Skin of body (tissue), 1 donor: ENCODE measurements at regions not wholly inside any gene's neighbourhood (a gene's known extent, or its start where the extent isn't known, plus 50 kb on each side); places are given as distances from the start of the nearest gene placed in this dataset.
"Not testable (repeated sequence)": the region's sequence is repeated elsewhere in the genome, so short reads cannot be mapped to it uniquely, and the experiment has no call there.

Source experiments
- DNase-seq: peaks from one replicate; lab custom pipeline; 2025; lab: John Stamatoyannopoulos, UW

DNA sequence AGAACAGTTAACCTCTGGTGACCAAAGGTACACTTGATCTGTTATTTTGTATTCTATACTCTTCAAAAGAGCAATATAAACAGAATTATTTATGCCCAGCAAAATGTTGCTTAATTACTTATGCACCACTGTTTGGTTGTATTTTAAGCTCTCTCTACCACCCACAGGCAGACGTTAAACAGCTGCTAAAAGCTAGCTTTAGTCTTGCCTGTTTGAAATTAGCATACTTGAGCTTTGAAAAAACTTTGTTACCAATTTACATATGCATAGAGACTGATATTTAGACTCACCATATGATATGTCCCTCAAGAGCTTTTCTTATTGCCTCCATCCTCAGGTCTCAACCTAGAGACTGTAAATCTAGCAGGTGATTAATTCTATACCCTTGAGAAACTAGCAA lies 426.9 kb downstream of the NR4A2 start:
- no peak for DNase-seq

DNA sequence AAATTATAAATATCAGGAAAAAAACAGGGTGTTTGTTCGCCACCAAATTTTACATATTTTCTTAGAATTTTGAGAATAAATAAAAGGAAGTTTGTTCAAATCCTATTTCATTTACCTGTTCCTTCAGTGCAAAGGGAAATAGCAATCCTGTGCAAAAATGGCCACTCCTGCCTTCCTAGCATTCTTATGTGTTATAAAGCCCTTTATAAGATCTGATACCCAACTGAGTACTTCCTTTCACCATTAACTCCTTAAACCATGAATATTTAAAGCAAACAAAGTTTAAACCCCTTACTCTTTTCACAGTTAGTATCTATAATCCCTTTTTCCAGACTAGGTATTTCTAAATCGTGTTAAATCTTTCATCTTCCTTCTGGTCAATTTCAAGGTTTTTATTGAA lies 427.8 kb downstream of the NR4A2 start:
- DNase-seq, result no peak

DNA sequence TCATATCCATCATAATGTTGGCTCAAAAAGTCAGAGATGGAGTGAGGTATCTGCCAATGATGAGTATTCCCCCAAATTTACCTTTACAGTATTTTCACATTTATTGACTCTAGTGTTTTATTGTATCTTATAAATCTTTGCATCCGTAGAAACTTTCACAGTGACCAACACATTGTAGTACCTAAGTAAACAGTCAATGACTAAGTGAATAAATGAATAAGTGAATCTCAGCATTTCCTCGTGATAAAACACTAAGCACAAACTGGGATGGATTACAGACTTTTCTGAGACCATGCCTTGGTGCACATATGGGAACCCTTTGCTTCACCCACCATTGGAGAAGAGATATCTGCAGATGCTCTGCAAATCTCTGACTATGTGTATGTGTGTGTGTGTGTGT lies 429.9 kb downstream of the NR4A2 start:
- no peak for DNase-seq

DNA sequence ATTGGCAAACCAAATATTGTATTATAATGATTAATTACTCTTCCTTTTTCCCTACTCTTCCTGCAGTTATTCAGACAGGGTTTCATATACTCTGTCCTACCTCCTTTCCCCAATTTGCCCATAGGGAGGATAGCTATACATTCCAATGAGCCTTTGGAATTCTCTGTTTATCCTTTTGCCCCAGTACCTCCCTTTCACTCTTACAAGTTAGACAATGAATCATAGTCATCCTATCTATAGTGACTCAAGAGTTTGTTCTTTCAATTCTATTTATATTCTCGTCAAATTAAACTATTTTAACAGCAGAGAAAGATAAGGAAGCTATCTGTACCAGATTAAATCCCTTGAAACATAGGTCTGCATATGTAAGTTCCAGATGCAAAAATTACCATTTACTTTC lies 437.5 kb downstream of the NR4A2 start:
- DNase-seq, result no peak

DNA sequence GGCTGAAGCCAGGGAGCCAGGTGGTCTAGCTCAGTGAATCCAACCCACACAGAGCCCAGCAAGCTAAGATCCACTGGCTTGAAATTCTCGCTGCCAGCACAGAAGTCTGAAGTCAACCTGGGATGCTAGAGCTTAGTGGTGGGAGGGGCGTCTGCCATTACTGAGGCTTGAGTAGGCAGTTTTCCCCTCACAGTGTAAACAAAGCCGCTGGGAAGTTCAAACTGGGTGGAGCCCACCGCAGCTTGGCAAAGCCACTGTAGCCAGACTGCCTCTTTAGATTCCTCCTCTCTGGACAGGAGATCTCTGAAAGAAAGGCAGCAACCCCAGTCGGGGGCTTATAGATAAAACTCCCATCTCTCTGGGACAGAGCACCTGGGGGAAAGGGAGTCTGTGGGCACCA lies 452.1 kb downstream of the NR4A2 start:
- not testable (repeated sequence) for DNase-seq

DNA sequence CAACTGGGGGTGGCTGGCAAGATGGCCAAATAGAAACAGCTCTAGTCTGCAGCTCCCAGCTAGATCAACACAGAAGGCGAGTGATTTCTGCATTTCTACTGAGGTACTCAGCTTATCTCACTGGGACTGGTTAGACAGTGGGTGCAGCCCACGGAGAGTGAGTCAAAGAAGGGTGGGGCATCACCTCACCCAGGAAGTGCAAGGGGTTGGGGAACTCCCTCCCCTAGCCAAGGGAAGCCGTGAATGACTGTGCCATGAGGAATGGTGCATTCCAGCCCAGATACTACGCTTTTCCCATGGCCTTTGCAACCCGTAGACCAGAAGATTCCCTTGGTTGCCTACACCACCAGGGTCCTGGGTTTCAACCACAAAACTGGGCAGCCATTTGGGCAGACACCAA lies 452.6 kb downstream of the NR4A2 start:
- DNase-seq, result not testable (repeated sequence)

DNA sequence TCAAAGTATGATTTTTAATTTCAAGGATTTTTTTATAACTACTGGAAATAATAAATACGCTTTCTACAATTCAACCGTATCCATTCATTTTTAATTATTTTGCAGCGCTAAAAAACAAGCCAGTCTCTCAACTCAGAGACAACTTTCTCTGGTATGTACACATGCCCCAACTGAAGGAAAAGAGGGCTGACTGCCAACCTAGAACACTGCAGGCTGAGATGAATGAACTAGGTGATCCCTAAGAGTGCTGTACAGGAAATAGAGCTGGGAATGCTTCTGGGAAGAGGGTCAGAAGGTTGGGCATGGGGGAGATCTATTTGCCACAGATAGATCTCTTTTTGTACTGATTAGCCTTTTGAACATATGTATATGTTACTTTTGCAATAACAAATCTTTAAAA lies 460.1 kb downstream of the NR4A2 start:
- no peak for DNase-seq

DNA sequence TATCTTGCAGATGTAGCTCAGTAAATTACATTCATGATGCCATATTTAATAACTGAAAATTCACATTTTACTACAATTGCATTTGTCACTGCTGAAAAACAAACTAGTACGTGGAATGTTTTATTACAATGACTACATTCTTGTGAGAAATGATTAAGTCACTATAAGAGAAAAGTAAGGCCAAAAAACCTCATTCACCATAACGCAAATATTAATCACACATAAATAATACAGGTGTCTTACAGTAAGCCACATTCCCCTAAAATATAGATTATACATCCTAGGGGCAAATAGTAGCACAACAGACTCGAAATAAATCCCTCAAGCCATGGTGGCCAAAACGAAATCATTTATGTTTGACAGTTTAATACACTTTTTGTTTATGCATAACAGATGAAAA lies 460.6 kb downstream of the NR4A2 start:
- no peak for DNase-seq

DNA sequence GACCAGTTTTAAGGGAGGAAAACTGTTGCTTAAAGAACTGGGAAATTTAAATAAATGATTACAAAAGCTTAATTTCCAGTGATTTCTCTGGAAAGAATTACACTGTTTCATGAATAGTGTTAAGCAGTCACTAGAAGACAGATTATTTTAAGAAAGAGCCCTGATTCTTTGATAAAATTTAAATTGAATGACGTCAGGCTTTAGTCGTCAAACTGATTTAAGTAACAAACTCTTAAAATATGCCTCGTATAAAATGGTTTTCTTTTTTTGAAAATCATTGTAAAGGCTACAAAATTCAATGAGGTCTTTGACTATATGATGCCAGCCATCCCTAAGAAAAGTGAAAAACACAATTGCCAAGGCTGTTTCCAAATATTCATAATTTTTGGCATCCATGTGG lies 465.0 kb downstream of the NR4A2 start:
- no peak for DNase-seq

DNA sequence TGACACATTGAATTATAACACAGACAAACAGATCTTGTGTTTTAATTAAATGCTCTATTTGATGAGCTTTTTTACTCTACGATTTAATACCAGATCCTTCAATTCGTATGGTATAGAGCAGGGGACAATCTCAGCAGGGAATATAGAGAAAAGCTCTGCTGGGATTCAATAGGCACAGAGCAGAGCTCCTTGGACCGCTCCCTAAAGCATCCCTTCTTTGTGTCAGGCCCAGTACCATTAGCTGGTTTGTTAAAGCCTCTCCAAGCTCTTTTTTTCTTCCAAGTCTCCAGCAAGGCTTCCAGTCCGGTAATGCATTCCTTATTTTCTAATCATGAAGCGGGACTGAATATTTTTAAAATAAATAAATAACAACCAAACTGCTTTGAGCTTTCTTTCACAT lies 466.0 kb downstream of the NR4A2 start:
- DNase-seq, result no peak

DNA sequence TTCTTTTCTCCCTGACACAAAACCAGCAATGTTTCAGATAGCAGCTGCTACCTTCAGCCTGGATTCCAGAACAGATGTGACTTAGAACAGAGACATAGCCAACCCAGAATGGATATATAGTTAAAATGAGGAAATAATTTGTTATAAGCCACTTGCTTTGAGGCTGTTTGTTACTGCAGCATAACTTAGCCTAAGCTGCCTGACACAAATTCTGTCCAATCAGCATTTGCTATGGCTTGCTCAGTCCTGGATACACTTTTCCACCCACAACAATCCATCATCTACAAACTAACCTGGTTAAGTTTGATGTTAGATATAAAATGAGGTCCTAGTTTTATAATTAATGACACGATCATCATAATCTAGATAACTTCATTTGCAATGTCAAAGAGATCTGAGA lies 480.4 kb downstream of the NR4A2 start:
- DNase-seq, result no peak

DNA sequence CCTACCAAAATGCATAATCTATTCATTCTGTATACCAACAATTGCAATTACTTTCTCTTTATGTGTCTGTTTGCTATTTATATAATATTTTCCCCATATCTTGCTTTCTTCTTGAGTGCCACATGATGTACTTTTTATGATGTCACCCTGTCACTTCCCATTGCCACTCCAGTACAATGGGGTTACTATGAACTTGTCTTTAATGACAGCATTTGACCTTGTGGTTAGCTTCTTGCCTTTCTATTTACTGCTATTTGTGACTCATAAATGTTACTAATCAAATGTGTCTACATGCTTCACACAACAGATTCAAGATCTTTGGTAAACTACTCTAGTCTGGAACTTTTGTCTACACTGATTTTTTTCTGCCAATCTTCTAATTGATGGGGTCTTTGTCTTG lies 486.3 kb downstream of the NR4A2 start:
- no peak for DNase-seq

DNA sequence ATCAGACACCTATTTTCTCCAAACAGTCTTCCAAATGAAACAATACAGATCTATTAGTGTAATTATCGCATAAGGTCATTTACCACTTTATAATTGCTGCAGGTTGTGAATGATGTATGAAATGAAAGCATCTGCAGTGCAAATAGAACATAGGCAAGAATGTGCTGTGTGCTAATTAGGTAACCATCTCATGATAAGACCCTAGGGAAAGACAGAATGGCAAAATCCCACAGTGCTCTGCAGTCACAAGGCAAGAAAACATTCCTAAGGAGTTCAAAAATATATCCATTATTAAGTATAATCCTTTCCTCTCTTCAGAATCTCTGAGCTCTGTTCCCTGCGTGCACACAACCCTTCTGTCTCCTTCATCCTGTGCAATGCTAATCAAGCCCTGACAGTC lies 488.1 kb downstream of the NR4A2 start:
- no peak for DNase-seq

DNA sequence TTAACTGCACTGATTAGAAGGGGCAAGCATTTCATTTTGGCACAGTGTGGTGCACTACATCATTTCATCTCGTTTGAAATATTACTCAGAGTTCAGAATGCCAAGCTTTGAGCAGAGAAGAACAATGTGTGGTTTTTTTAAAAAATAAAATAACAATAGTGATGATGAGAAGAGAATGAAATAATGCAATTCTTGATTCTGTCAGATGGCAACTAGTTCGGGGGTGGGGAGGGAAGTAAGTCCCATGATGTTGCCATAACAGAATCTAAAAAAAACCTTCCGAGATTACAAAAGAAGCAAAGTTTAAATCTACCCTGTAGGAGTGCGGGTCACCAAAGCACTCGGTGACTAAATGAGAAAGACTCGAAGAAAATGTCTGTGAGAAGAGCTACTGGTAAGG lies 490.4 kb downstream of the NR4A2 start:
- DNase-seq, result peak; percentile 12

DNA sequence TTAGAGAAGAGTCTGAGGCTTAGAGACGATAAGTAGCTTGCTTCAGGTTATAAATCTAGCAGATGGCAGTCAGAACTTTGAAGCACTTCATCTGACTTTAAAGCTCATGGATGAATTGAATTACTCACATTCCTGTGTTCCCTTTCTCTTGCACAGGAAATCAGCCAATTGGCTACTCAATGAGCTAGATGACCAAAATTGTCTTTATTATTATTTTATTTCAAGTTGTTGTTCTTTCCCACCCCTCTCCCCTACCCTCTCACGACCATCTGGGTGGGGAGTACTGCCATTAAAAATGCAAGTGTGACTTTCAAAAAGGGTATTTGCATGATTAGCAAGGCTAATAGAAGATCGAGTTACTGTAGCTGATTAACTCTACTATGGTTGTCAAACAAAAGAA lies 491.1 kb downstream of the NR4A2 start:
- DNase-seq, result no peak

DNA sequence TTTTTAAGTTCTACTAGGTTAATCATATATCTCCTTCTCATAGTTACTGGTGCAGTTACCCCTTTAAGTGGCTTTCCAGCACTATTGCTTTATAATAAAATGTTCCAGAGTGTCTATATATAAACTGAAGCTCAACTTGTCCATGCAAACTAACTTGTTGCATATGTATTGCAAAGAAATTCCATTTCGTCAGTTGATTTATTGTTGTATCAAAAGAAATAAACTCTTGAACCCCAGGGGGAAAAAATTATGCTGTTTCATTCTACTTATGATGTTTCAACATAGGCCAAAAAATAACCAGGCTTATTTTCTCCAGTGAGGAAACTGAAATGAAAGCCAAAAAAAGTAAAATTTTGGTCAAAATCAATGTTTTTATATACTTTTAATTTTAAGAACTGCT lies 491.9 kb downstream of the NR4A2 start:
- DNase-seq, result peak; percentile 65

DNA sequence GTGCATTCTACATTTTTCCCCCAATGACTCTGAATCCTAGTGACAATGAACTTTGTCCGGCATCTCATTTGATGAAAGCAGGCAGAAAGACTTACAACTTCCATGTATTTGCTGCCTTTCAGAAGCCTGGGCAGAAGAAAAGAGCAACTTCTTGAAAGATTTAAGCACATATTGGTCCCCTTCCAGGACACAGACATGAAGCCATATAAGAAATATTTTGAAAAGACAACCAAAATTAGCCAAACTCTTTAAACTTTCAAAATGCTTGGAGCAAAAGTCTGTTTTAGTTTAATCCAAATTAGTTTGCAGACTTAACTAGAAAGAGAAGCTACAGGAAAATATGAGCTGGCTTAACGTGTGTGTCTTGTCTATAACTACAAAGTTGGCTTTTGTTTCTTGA lies 492.5 kb downstream of the NR4A2 start:
- DNase-seq, result peak; percentile 77

DNA sequence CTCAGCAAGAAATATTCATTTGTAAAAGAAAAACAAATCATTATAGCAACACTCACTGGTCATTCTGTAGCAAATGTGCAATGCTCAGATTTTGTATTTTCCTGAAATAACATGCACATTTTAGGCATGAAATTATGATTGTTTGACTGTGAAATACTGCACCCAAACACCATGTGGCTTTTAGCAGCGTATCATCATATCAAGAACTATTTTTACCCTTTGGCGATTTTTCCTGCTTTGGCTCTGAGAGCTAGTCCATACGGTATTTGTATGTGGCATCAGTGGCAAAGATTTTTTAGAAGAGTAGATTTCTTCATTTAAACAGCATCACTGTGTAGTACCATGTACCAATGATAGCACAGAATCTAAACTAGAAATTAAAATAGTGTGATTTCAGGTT lies 493.1 kb downstream of the NR4A2 start:
- DNase-seq, result no peak

DNA sequence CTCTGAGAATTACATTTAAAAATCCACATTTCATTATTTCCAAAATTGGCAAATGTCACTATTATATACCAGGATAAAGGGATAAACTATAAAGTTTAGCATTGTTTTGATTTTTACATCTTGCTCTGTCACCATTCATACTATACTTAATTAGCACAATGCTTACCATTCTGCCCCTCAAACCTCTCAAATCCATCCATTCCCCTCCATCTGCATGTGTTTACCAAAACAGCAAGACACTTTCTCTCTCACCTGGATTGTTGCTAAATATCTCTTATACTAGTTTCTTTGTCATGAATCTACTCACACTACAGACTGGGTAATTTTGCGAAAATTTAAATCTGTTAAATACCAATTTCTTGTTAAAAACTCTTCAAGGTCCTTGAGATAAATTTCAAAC lies 496.1 kb downstream of the NR4A2 start:
- DNase-seq, result no peak

DNA sequence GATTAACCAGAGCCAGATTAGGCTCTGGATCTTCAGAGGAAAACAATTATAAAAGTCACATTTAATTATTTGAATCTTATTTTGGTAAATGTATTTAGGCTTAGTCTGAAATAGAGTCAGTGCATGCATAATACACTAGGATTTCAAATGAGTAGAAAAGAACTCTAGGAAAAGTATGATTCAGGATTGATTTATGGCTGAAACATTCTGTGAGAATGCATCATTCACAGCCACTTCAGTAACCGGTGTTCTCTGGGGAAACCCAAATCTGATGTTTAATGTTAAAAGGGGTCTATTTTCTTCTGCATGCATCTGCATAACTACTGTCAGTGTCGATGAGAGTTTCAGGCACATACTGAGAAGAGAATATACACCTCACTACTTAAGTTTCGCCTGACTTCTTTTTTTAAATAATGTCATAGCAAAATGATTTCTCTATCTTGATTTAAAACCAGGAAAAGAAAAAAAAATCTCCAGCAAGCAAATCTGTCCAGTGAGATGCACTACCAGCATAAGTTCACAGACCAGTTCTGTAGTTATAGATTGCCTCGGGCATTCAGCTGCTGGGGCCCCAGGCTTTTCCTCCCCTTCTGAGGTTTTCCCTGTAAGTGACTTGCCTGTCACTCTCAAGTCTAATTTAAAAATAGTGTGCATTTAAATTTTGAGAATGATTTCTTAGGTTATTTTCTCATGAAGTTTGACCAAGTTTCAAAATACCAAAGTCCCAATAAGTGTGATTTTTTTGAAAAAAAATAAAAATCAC lies 501.5 kb downstream of the NR4A2 start:
- DNase-seq, result no peak

DNA sequence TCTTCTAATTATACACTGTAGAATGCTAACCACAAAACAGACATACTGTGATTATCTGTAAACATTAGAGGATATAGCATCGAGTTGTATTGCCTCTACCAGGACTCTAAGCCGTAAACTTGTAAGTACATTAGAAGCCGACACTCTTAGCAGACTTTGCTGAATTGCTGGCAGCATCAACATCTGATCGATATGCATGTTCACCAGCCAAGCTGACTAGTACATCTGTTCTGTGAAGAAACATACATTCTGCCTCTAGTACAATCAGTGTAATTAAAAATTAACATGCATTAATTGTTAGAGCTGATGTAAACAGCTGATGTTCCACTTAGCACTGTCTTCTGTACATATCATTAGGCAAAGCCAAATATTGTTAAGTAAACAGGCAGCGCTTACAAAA lies 502.2 kb downstream of the NR4A2 start:
- DNase-seq, result no peak

DNA sequence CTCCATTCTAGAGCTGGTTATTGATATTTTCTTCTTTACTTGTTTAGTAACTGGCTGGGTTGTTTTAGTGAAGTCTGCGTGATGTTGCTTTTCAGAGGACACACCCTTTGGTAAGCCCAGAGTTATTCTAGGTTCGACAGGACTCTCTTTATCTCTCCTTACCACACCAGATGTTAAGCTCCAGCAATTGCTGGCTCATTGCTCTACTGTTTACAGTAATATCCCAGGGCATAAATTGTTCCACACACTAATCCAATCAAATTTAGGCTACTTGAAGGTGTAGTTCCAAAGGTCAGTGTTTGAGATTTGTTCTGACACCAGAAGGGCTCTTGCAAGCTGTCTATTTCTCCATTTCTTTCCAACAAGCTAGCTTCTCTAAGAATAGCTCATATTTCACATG lies 506.6 kb downstream of the NR4A2 start:
- DNase-seq, result no peak

DNA sequence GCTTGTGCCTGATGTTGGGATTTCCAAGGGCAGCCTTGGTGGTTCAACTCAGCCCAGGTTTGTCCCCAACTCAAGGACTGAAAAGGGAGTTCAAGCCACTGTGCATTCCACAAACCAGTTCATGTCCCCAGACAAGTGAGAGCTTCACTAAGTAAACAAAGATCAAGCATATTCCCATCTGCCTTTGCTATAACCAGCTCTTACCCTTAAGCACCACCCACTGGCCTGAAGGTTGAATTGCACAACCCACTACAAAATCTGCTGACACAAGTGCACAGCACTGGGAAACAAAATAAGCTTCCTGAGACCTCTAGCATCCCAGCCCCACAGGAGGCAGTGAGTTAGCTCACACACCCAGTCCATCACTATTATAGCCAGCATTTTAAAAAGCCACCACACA lies 516.7 kb downstream of the NR4A2 start:
- no peak for DNase-seq

DNA sequence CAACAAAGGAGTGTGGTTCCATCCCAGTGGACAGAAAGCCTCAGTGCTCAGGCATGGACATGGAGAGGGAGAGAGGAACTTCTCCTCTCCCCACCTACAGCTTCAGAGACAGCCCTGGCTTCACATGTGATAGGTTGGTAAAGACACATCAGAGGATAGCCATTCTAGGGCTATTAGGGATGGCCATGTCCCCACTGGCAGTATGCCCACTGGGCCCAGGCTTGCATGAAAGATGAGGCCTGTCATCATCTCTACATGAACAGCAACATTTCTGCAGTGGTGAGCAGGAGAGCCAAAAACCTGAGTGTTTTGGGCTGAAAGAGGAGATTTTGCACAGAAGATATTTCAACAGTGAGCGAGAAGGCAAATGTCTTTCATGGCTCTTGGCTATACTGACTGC lies 517.2 kb downstream of the NR4A2 start:
- no peak for DNase-seq
